Activated CD4-positive, alpha-beta T cell treated with anti-CD3 and anti-CD28 coated beads, Interleukin-2, amount 50 U/mL, for 16 hours (primary cell): ENCODE measurements at regions not wholly inside any gene's neighbourhood (a gene's known extent, or its start where the extent isn't known, plus 50 kb on each side); places are given as distances from the start of the nearest gene placed in this dataset.

Experiments used
- DNase-seq: peaks from one replicate; pipeline ENCODE4 v3.0.0-alpha.2; 2020

DNA sequence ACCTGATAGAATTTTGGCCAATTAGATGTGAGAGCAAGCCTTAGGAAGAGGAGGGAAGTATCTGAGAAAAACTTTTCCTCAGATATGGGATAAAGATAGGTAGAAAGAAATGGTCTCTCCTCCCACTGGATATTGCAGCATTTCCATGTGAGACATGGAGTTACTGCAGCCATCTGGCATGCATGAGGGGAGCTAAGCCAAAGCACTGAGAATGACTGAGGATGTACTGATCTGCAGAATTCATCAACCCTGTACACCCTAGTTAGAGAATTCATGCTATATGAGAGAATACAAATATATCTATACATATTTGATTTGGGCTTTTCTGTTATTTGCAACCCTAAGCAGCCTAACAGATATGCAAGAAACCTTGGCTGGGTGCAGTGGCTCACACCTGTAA, 52.5 kb upstream of the RPL34 start:
- no peak for DNase-seq

DNA sequence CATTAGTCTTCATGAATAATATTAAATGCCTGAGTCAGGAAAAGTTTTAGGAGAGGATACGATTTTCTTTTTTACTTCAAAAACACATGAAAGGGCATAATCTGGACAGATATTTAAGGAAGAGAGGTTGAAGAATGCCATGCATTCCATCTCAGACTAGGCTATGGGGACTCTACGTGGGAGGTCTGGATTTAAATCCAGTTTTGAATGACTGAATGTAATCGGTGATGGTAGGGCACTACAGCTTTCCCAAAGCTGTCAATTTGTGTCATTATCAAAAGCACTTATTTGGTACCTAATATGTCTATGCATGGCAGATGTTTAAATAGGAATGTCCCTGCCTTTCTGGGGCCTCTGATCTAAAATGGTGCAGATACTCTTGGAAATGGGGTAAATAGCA, 59.3 kb upstream of the RPL34 start:
- DNase-seq: no peak

DNA sequence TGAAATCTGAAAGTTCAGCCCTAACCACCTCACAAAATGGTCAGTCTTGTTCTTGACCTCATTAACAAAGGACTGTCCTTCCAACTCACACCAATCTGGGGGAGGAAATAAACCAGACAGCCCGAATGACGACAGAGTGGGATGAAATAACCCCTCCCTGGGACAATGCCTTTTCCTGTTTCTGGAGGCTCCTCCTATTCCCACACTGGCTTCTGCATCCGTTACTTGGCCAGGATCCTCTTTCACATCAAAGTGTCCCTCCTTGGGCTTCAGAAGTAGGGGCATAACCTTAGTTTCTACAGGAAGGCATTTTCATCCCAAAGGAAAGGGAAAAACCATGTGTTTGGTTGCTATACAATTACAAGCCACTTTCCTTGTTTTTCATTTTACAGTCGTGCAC, 59.8 kb upstream of the RPL34 start:
- no peak for DNase-seq

DNA sequence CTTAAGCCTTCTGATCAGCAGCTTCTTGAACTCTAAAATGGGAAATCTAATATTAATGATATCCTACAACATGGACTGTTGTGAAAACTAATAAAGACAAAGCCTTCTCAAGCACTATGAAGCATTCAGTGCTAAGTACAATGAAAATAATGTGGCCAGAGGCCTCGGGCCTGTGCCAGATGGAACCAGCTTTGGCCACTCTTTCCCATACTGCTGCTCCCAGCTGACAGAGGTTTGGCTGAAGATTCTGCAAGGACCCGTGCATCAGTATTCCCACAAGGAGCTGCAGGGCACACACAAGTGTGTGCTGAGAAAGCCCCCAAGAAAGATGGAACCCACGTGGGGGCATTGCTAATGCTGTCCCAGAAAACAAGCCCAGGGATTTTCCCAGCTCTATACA, 60.5 kb upstream of the RPL34 start:
- no peak for DNase-seq

DNA sequence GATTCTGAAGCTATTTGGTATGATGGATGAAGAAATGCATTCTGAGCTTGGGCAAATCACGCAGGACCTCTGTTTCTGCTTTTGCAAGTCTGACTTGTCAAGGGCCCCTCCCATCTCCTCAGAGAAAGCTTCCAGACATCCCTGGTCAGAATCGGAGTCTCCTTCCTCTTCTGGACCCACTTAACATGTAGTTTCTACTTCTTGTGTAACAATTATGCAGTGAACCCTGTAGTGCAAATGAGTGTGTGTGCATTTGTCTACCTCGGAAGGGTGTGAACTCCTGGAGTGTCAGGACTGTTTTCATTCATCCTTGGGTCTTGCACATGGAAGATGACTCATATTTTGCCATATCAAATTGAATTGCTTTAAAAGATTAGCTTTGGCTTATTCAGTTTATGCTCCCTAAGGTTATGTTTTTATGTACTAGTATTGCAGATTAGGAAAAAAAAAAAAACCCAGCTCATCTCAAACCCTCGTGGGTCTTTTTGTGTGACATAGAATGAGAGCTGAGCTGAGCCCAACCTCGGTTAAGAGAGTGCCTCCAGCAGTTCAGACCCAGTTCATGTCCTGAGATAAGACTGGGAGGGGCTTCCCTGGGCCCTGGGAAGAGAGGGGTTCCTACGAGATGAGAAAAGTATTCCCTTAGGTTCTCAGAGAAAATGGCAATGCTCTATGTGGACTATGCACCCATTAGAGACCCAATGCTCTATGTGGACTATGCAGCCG, 61.1 kb upstream of the RPL34 start:
- DNase-seq: no peak

DNA sequence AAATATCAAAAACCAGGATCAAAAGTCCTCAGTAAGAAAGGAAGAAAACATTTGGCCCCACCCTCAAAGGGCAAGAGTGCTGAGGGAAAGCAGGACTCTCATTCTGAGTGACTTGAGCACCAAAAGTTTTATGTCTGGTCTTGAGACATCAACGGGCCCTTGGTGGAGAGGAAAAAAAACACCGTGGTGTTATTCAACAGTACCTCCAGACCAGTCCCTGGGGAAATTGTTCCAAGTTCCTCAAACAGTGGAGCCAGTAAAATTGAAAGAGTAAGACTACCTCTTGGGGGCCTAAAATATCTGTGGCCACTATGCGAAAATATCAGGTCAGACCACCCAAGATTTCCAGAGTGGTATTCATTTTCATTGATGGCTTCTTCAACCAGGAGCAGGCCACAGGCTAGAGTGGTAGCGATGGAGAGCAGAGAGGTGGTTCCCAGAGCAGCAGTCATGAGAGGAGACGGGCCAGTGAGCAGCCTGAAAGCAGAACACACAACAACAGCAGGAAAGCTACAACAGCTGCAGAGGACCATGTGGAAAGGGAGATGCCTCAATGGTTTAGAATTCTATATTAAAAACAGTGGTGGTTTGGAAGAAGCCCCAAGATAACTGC, 63.7 kb upstream of the RPL34 start:
- no peak for DNase-seq

DNA sequence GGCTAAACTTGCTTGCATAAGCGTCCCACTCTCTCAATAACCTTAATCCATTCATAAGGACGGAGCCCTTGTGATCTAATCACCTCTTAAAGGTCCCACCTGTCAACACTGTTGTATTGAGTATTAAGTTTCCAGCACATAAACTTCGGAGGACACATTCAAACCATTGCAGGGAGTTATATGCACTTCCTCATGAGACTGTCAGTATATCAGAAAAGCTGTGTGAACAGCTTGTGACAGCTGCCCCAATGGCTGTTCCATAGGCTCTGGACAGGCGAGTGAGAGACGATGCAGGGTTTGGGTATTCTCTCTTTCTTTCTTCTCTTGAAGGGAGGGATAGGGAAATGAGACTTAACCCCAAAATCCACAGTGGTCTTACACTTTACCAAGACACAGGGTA, 64.2 kb upstream of the RPL34 start:
- no peak for DNase-seq

DNA sequence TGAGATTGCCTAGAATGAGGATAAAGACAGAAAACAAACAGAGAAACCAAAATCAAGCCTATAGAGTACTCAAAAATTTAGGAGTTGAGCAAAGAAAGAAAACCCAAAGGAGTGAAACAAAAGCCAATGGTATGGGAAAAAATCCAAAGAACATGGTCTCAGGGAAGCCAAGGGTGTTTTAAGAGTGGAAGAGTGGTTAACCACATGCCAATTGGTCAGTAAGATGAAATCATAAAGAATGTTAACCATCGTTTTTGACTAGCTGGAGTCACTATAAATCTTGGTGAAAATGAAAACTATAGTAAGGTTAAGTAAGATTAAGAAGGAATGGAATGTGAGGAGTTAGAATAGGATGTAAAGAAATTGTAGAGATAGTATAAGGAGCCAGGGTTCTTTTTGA, 64.7 kb upstream of the RPL34 start:
- DNase-seq: no peak

DNA sequence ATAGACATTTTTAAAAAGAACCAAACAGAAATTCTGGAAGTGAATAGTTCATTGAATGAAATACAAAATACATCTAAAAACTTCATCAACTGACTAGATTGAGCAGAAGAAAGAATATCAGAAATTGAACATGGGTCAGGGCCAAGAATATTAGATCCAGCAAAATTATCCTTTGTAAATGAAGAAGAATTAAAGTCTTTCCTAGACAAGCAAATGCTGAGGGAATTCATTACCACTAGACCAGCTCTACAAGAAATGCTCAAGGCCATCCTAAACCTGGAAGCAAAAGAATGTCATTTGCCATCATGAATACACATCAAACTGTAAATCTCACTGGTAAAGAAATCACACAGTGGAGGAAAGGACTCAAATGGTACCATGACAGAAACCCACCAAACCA, 72.7 kb upstream of the RPL34 start:
- DNase-seq: no peak

DNA sequence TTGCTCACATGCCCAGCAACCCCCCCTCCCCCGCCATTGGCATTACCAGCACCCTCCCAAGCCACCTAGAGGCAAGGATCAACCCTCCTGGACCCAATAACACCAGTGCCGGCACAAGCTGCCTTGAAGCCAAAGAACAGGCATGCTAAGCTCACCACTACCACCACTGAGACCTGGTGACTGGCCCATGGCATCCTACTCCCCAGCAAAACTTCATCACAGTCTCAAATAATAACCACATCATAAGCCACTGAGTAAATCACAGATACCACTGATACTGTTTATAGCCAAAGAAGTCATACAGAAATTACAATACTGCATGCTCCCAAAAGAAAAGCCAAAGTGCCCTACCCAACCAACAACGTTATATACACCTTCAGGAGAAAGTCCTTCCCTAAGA, 73.6 kb upstream of the RPL34 start:
- DNase-seq: no peak

DNA sequence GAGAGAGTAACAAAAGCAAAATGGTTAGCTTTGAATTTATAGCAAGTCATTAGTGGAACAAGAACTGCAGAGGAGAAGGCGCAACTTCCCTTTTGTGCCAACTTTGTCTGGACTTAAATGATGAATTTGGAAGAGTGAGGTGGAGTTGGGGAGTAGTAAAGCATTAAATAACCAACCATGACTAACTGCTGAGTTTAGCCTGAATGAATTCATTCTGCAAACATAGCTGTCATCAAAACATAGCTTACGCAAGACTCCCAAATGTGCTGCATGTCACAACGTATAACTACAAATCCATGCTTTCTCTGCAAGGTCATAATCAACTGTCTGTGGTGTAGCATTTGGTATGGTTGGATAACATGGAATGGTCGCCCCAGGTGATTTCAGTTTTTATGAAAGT, 75.9 kb upstream of the RPL34 start:
- DNase-seq: no peak

DNA sequence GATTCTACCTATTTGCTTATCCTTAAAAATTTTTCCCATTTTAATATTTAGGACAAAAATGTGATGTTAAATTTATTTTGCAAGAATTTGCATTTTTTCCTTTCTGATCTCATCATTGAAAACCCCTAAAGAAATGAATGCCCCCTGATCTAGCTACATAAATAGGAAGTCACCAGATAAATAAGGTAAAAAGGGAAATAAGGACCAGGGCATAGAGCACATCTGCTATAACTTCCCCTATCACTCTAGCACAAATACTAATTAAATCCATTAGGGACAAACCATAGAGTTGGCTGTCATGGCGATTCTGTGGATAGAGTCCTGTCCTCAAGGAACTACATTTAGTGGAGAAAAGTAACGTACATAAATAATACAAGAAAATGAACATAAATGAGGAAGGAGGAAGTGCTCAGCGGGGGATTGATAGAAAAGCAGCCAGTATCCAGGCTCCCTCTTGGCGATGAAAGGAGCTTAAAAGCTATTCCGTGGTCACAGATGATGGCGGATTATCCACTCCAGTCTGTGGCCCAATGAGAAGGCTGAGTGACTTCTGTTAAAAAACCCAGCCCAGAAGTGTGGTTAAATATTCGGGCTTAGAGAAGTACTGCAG, 76.9 kb upstream of the RPL34 start:
- no peak for DNase-seq

DNA sequence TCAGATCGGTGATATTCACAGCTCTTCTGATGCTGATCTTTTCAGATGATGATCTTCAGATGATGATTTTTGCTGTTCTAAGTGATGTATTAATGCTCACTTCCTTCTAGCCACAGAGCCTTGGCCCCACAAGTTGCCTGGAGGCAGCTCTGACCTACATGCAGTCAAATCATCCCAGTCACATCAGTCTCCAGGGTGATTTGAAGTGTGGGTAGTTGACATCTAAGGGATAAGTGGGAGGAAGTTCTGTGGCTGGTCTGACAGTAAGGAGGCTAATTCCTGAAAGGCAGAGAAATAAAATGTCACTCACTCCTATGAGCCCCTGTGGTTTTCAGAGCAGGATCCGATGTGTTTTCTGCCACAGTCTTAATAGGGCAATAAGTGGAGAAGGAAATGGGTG, 79.8 kb upstream of the RPL34 start:
- no peak for DNase-seq

DNA sequence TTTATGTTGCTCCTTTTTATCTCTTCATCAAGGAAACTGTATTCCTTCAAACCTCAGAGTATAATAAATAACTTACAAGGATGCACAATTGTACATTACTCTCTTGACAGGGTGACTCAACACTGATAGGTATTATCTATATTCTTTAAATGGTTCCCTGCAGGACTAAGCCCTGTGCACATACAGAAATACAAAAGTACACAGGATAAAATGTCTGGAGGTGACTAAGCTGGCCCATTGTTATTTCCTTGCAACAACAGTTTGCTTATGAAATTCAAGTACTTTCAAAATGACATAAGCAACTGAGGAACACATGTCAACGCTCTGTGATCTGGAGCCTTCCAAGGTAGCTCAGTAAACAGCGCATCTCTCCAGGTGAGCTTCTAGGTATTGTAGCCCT, 83.8 kb upstream of the RPL34 start:
- peak; percentile 60 for DNase-seq

DNA sequence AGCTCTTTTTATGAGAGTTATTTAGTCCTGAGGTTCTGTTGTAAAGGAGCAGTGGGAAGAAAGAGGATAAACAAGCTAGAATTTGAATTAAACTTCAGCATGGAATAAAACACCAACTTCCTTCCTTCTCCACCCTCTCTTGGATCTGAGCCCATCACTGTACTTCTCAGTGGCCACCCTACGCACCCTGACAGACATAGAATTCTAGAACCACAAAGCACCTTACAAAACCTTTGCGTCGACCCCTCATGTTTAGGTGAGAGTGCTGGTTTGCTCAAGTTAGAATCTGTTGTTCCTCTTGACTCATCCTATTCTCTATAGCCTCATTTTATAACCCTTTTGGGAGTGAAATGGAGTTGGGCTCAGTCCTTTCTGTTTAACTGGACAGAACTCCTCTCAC, 84.6 kb upstream of the RPL34 start:
- no peak for DNase-seq

DNA sequence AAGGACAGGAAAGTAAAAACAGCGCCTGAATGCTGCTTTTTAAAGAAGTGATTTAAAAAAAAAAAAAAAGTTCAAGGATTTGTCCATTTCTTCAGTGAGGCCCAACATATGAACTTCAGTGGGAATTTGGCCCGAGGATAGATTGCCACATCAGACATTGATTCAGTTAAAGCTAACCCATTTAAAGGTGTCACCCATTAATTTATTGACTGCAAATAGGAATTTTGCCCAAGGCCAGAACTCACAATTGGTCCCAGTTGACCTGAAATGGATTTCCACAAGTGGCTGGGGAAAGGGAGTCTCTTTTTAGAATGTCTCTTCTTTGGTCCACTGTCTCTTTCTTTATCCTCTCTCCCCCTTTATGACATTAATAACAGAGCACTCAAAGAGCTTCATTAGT, 86.5 kb upstream of the RPL34 start:
- no peak for DNase-seq

DNA sequence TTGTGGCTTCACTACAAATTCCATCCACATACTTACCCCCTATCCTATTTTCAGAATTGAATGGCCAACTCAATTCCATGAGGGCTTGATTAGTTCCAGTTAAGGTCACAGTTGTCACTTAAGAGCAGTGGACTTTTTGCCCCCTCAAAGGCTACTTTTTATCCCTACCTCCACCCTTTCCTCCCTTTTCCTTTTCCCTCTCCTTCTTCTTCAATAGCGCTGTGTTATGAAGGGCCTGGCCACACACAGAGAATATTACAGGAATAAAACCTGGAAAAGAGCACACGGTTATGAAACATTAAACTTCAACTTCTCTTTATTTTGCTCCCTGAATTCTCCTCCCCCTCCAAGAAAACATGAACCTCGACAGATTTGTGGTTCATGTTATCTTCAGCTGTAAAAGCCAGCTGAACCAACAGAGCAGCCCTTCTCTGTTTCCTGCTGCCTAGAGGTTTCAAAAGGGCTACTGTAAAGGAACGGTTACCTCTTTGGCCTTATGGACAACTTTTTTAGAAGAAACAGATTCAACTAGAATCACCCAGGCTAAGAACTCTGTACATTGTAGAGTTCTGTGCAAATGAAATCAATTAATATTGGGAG, 87.0 kb upstream of the RPL34 start:
- DNase-seq: no peak

DNA sequence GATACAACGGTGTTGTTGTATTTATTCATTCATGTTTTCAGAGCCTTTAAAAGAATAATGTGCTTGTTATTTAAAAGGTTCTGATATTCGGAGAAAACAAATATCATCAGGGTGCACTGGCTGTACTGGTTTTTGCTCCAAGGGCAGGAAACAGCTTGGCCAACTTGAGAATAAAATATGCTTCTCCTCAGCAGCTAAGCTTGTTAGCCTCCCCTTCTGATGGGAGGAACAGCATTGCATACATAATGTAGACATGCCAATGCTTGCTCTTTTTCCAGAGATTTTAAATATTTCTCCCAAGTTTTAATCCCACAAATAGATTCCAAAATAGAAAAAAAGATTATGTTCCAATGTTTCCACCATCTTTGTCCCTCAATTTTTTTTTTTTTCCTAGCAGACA, 87.6 kb upstream of the RPL34 start:
- DNase-seq: no peak

DNA sequence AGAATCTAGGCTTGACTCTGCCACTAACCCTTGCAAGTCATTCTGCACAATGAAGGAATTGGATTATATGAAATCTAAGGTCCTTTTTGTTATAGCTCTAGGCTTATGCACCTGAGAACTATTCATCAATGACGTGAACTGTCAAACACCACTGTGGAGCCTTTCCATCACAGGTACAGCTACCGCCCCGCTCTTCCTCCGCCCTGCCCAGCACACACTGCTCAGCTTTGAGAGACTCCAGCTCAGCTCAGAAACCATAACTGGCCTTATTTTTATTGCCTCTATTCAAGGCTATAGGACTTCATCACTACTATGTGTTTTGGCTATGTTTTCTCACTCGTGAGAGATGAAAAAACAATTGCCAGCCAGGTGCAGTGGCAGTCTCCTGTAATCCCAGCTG, 88.2 kb upstream of the RPL34 start:
- no peak for DNase-seq

DNA sequence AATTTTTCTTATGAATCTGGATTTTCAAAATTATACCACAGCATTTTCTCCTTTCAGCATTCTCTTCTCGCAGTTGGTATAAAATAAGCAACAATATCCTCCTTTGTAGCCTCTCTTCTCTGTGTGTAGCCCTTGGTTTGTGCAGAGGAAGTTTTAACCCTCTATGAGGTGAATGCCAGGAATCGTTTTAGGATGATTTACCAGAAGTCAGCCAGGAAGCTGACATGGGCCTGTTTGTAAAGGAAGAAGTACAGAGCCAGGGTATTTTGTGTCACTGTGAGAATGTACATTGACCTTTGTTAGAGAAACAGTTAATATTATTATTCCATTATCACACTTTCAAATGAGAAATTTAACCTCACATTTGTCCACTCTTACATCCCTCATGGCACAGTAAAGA, 88.9 kb upstream of the RPL34 start:
- no peak for DNase-seq

DNA sequence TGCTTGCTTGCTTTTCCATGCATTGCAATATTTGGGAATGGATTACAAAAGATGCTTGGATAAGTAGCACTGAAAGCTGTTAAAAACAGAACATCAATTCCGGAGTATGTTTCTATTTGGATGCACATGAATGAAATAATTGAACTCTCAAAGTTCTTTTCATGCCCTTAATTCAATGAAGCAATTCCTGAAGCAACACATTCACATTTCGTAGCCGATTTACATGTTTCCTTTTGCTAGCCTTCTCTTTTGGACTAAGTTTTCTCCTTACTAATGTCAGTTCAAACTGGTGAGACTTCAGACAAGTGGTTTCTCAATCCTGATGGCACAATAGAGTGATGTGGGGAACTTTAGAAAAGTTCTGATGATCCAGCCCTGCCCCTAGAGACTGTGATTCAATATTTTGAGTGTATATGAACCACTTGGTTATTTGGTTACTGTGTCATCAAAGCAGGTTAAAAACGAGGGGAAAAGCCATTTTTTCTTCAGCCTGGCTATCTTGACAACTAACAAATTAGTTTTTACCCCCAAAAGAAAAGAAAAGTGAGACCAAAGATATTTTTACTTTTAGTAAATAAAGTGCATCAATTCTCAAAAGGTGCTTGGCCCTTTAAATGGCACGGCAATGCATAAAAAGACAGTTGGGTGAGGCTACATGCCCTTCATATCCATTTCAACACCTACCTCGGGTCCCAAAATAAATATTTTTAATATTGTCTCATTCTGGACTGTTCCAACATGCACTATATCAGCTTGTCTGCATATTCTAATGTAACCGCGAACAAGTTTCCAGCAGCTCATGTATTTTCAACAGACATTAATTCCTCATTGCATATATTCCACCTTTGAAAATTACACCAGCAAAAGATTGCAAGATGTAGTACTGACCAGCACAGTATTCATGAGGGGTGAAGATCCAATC, 90.1 kb upstream of the RPL34 start:
- DNase-seq: no peak

DNA sequence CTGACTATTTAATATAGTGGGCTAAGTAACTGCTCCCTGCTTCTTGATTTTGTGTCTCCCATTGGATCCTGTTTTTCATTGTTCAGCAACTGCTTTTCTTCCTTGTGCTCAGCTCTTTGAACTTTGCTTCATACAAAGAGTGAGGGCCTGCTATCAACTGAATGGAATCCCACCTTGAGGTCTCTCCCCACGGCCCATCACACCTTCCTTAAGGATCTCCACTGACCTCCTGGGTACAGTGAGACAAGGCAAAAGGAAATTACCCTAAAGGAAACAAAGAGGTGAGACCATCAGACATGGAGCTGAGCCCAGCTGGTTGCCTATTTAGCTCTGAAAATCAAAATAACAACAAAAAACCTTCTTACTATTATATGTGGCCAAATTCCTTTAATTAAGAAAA, 91.3 kb upstream of the RPL34 start:
- no peak for DNase-seq

DNA sequence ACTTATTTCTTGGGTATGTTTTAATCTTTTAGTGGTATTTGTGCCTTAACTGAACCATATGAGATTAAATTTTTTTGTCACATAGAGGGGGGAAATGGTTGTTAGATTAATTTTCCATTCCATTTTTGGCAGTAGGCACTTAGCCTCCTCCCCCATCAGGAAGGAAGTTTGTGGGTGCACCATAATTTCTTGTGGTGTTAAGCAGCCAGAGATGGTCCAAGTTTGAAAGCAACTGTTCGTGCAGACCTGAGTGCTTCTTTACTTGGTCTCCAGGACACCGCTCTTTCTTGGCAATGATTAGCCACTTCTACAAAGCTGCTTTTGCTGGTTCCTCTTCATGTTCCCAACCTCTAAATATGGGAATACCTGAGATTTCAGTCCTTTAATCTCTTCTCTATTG, 92.7 kb upstream of the RPL34 start:
- DNase-seq: peak; percentile 16
